Activated naive CD4-positive, alpha-beta T cell treated with Interleukin-2 at 50 U/mL for 16 hours (primary cell): ENCODE measurements at regions not wholly inside any gene's neighbourhood (a gene's known extent, or its start where the extent isn't known, plus 50 kb on each side); places are given as distances from the start of the nearest gene placed in this dataset.
"Not testable (repeated sequence)": the region's sequence is repeated elsewhere in the genome, so short reads cannot be mapped to it uniquely, and the experiment has no call there.

Experiments
- DNase-seq: peaks from one replicate; pipeline ENCODE4 v3.0.0-alpha.2; 2020

DNA sequence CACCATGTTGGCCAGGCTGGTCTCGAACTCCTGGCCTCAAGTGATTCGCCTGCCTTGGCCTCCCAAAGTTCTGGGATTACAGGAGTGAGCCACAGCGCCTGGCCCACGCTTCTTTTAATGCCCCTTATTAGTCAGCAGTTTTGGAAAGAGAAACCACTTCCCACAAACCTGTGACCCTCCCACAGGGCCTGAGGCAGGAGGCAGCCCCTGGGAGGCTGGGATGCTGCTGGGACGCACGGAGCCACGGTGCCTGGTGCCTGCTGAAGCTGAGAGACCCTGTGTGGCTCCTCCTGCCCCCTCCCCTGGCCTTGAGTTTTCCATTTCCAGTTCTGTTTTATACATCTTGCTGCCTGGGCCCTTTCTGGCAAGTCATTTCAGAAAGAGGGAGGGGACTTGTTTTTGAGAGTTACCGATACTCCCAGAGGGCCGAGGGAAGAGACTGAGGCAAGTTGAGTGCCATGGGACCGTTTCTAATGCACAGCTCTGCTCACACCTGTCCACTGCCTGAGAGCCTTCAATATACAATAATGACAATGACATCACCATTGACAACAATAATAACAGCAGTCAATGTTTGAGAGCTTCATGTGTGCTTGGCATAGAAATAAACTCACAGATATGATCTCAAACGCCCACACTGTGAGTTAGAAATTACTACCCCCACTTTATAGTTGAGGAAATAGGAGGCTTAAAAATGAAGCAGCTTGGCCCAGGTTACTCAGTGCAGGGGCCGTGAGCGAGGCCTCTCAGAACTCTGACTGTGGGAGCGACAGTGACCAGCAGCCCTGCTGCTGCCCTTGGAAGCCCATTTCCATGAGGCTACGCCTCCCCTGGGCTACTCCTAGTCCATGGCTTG lies 78.1 kb upstream of the YWHAQ start:
- peak; percentile 46 for DNase-seq

DNA sequence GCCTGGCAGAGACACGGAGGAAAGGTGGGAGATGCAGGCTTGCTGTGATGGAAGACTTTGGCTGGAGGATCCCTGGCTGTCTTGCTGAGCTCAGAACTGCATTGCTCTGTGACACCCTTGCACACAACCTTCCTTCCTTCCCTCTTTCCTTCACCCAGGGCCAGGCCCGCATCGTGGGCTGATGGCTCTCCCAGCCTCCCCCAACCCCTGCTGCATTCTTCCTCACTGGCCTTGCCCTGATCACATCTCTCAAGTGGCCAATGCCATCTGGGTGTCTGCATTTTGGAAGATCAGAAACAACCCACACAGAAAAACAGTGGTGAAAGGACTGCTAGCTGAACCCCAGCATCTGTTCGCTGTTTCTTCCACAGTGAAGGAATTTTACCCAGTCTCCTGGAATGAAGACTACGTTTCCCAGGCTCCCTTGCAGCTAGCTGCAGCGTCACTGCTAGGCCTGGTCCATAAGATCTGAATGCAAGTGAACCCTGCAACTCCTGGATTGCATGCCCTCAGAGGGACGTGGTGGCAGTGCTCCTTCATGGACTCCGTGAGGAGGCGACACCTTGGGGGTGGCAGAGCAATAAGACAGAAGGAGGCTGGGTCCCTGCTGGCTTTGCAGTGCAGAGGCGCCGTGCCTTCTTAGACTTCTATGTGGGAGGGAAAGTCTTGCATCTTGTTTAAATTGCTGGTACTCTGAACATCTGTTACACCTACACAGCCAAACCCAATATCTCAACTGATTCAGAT lies 78.9 kb upstream of the YWHAQ start:
- peak; percentile 14 for DNase-seq

DNA sequence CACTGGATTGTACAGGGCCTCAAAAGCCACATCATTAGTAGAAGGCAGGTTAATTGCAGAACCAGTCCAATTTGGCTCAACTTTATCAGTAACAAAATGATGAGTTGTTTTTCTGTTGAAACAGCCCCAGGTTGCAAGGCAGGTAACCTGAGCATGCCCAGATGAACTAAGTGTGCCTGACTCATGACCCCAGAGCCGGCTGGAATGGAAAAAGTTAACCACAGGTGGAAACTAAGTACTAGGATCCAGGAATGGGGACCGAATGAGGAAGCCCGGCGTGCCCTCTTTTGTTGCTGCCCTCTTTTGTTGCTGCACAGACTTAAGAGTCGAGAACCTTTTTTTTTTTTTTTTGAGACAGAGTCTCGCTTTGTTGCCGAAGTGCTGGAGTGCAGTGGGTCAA lies 79.5 kb upstream of the YWHAQ start:
- DNase-seq, result peak; percentile 39

DNA sequence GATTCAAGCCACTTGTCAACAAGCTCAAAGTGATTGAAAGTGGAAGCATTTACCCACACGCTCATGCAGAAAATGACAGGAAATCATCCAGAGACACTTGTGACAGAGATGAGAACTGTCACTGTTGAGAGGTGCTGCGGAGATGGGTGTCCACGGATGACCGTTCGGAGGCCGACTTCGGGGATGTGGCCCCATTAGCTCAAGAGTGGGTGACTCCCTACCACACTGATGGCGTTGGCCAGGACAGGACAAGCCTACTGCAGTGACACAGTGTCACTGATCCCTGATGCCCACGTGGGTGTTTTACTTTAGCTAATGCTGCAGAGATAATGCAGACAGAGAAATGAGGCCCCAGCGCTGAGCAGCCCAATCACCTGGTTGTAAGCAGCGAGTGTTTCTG lies 81.5 kb upstream of the YWHAQ start:
- peak; percentile 53 for DNase-seq

DNA sequence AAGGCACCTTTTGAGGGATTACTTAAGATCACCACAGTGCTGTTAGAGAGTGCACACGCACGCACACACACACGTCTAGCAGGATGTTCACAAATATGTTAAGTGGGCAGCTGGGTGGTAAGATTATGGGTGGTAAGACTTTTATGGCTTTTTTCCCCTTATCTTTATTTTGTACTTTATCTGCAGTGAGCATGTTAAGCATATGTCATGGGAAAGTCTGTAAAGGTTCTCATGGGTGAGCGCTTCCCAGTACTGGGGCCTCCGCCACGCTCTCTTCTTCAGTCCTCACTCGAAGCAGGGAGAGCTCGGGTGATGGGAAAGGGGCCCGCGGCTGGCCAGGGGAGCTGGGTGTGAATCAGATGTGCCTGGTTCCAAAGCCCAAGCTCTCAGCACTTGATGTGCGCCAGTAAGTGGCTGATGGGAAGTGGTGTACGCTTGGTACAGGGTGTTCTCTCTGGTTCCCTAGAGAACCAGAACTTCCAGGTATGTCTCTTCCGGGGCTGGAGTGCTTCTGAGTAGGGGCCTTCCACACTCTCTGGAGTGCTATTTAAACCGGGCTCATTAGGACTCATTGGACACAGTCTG lies 83.9 kb upstream of the YWHAQ start:
- DNase-seq, result no peak

DNA sequence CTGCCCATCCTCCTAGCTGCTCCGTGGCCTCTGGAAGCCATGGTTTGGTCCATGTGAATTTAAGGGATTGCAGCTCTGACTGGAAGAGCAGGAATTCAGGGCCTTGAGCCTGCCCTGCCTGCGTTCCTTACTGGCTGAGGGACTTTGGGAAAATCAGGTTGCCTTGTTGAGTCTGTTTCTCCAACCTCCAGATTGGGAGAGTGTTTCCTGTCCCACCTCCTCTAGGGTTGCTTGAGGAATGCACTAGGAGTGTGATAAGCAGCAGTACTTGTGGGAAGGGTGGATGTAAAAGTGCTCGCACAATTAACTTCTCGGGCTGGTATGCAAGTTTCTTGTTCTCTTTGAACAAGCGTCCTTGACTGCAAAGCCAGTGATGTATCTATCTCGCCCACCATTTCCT lies 84.4 kb upstream of the YWHAQ start:
- DNase-seq, result no peak

DNA sequence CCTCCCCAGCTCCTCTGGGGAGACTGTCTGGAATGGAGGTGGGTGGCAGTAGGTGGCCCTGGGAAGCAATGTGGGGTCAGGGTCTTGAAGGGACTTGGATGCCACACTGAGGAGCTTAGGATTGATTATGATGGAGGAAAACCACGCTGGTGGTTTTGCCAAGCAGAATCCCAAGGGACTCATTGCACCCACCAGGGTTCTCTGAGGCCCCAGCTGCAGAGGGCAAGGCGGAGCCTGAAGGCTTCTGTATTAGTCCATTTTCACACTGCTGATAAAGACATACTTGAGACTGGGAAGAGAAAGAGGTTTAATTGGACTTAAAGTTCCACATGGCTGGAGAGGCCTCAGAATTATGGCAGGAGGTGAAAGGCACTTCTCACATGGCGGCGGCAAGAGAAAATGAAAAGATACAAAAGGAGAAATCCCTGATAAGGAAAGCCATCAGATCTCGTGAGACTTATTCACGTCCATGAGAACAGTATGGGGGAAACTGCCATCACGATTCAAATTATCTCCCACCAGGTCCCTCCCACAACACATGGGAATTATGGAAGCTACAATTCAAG lies 87.2 kb upstream of the YWHAQ start:
- no peak for DNase-seq

DNA sequence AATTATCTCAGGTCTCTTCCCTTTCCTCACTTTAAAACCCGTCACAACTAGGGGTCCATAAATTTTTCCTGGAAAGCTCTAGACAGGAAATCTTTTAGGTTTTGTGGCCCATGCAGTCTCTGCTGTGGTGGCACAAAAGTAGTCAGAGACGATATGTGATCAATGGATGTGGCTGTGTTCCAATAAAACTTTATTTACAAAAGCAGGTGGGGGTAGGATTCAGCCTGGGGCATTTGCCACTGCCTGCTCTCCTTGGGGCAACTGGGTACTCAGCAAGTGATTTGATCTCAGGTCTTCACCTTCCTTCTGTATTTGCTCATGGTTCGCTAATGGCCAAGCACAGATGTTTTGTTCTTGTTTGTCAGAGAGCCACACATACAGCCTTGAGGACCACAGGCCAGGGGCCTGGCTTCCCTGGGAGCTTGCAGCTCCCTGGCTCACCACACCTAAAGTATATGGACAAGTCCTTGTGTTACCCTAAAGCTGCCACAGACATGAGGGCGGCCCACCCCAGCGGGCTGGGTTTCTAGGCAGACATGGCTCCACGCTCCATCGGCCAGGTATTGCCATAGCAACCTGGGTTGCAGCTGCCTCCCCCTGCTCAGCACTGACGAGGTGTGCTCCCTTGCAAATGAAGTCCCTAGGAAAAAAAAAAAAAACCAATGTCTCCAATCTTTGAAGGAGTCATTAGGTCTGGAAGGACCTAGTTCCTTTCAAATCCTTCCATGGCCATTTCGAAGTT lies 89.7 kb upstream of the YWHAQ start:
- no peak for DNase-seq

DNA sequence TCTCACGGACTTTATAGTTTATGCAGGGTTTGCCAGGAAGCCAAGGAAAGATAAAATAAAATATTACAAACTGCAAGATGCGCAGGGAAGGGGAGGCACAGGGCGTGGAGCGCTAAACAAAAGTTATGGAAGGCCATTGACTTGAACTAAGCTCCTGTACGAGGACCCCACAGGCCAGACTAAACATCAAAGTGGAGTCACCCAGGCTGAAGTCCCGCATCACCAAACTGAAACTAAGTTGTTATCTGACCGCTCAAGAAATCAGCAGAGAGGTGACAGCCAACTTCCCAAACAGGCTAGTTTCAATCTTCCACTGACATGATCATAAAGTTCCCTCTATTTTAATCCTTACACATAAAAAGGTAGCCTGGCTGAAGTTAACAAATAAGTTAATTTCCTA lies 90.5 kb upstream of the YWHAQ start:
- DNase-seq, result no peak

DNA sequence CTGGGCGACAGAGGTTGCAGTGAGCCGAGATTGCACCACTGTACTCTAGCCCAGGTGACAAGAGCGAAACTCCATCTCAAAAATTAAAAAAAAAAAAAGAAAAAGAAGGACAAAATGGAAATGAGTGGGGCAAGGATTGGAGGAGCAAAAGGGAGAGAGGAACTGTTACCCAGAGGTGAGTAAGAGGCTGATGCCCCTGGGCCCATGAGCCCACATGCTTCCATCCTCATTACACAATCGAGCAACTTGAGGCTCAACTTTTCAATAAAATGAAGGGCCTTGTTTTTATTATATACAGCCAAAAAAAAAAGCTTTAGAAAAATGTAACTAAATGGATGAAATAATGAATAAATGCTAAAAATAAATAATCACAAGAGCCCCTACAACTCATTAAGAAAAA lies 91.7 kb upstream of the YWHAQ start:
- DNase-seq, result no peak

DNA sequence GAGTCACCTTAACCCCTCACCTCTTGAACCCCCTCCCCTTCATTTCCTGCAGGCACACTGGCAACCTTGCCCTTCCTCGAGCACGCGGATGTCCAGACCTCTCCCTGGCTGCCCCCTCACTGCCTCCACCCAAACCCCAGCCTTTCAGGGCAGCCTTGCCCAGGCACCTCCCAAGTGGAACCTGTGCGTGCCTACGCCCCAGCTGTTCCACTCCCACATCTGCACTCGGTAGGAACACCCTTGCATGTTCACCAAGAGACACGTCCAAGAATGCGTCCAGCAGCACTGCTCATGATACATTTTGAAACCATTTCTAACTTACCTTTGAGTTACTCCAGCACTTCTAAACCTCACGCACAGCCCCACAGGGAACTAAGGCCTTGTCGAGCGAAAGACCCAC lies 93.8 kb upstream of the YWHAQ start:
- no peak for DNase-seq

DNA sequence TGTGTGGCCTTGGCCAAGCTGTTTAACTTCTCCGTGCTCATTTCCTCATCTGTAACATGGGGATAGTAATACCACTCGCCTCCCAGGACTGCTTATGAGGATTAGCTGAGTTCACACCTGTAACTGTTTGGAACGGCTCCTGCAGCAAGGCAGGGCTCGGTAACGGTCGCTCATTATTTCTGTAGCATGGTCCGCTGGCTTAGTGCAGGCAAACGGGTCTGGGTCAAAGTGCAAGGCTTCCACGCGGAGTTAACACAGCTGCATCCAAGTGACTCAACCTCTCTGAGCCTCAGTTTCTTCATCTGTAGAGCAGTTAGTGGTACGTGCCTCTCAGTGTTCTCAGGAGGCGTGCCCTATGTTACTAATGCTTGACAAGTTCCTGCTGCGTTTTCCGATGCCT lies 94.3 kb upstream of the YWHAQ start:
- no peak for DNase-seq

DNA sequence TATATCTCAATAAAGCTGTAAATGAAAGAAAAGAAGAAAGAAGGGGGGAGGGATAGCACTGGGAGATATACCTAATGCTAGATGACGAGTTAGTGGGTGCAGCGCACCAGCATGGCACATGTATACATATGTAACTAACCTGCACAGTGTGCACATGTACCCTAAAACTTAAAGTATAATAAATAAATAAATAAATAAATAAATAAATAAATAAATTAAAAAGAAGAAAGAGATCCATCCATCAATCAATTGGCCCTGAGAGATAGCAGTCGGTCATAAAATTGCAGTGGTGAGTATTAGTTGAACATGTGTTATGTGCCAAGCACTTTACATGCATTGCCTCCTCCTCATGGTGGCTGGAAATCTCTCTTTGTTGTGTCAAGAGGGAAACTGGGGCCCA lies 95.2 kb upstream of the YWHAQ start:
- not testable (repeated sequence) for DNase-seq

DNA sequence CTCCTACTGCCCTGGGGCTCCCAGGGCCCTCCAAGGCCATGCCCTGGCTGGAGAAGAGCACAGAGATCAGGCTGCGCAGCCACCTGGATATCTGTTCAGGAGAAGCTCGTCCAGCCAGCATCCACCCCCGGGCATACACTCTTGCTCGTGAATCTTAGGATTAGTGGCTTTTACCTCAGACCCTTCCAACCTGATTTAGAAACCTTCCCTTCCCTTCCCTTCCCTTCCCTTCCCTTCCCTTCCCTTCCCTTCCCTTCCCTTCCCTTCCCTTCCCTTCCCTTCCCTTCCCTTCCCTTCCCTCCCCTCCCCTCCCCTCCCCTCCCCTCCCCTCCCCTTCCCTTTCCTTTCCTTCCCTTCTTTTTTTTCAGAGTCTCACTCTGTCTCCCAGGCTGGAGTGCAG lies 99.7 kb upstream of the YWHAQ start:
- not testable (repeated sequence) for DNase-seq

DNA sequence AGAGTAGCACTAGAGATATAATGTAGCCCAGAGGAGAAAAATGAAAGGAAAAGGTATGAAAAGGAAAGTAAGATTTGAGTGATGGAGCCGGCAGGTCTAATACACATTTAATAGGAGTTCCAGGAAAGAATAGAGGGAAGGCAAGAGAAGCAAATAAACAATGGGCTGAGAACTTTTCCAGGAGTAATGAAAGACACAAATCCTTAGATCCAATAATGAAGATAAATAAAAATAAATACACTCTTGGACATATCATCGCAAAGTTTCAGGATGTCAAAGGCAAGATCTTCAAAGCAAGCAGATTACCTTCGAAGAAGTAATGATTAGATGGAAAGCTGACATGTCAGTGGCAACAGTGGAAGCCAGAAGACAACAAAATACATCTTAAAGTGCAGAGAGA lies 102.0 kb upstream of the YWHAQ start:
- DNase-seq, result no peak

DNA sequence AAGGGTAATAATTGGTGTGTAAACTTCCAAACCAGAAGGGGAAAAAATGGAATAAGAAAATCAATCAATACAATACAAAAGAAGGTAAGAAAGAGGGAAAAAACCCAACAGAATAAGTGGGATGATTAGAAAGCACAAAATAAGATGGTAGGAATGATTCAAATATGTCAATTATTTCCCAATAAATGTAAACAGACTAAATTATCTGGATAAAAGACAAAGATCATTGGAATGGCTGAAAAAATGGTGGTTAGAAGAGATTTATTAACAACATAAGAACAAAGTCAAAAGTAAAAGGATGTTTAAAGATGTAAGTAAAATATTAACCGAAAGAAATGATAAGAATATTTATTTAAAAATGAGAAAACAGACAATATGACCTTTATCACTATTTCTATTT lies 103.5 kb upstream of the YWHAQ start:
- DNase-seq, result no peak

DNA sequence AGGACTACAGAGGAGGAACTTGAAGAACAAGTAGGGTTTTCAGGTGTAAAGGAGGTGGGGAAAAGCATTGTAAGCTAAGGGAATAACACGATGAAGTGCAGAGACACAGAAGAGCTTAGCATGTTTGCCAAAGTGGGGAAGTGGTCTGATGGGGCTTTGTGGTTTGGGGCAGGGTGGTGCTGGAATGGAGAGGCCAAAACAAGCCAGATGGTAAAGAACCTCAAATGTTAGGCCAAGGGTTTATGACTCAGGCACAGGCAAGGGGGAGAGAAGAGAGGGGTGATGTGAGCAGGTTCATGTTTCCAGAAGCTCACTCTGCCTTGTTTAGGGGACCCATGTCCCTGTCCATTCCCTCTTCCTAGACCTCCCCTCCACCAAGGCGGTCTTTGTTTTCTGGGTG lies 104.5 kb upstream of the YWHAQ start:
- DNase-seq, result no peak

DNA sequence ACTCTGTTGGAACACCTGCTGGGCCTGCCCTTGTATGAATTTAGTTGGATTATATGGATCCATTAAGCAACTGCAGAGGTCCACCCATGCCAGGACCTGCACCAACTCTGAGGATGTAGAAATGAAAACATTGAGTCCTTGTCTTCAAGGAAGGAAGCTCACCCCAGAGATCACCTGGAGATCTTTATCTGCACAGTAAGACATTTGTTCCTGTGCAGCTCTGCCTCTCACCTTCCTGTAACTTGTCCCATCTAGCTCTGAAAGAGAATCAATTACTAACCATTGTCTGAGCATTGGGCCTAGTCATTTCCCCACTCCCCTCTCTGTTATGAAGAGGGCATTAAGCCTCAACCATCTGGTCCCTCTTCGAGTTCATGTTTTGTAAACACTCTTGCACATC lies 105.2 kb upstream of the YWHAQ start:
- no peak for DNase-seq

DNA sequence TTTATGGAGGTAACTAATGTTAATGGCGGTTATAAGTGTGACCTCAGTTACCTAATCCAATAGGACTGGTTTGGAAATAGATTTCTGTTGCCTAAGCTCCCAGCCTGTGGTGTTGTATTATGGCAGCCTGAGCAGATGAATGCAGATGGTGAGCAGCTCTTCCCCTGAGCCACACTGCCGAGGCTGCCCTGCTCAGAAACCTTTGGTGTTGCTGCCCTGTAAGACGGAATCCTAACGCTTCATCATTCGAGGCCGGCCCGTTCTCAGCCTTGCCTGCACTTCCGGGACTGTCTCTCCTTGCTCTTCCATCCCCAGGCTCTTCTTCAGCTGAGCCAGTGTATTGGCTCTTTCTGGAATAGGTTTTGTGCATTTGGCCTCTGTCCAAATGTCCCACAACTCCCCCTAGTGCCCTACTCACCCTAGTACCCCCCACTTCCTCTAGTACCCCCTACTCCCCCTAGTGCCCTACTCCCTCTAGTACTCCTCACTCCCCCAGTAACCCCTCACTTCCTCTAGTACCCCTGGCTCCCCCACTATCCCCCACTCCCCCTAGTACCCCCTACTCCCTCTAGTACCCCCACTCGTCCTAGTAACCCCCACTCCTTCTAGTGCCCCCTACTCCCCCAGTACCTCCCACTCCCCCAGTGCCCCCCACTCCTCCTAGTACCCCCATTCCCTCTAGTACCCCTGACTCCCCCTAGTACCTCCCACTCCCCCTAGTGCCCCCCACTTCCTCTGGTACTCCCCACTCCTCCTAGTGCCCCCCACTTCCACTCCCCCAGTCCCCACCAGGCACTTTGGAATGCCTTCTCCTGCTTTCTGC lies 106.0 kb upstream of the TAF1B start:
- no peak for DNase-seq

DNA sequence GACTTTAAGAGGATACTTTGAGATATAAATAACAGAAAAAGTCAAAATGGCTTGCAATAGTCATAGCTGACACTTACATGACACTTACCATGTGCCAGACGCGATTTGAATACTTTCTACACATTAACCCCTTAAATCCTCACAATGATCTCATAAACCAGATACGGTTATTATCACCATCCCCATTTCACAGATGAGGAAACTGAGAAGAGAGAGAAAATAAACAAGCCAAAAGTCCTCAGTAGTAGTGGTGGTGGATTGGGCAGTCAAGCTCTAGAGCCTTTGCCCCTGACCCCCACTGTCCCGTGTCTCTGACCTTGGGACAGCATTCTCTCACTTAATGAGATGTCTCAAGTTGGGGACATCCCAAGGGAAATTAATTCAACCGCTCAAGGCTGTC lies 105.2 kb upstream of the TAF1B start:
- no peak for DNase-seq

DNA sequence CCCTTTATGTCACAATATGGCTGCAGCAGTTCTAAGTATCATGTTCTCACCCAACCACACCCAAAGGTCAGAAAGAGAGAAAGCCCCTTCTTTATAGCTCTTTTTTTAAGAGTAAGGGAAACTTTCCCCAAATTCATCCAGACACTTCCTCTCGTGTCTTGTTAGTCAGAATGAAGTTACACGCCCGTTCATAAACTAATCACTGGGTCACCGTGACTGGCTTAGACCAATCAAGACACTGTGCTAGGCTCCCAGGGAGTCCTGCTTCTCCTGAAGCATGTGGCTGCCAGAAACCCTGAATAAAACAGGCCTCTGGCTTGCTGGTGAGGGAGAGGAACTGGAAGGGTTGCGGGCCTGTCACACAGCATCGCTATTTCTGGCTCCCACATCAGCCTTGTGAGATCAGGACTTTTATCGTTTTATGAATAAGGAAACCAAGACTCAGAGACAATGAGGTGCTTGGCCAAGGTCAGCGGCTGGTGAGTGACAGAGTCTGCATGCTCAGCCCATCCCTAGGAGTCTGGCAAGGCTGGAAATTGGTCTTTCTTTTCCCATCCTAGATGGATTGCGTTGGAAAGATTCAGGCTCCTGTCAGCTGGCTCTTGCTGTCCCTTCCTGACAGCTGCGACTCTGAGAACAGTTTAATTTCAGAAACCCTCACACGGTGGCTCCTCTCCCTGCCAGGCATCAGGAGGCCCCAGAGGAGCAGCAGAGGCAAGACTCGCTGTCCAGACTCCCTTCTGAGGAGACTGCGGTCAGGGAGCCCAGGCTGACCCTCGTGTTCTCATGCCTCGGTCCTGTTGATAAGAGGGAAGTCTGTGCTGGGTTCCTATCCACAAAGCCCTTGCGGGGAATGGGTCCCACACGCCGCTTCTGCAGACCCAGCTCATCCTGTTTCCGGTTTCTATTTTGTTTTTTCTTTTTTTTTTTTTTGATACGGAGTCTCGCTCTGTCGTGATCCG lies 104.5 kb upstream of the TAF1B start:
- DNase-seq, result no peak
